ENCODE measurements at regions not wholly inside any gene's neighbourhood (a gene's known extent, or its start where the extent isn't known, plus 50 kb on each side); places are given as distances from the start of the nearest gene placed in this dataset.
A peak's percentile ranks its signal among the peaks of the same experiment; 100 is the strongest.

DNA sequence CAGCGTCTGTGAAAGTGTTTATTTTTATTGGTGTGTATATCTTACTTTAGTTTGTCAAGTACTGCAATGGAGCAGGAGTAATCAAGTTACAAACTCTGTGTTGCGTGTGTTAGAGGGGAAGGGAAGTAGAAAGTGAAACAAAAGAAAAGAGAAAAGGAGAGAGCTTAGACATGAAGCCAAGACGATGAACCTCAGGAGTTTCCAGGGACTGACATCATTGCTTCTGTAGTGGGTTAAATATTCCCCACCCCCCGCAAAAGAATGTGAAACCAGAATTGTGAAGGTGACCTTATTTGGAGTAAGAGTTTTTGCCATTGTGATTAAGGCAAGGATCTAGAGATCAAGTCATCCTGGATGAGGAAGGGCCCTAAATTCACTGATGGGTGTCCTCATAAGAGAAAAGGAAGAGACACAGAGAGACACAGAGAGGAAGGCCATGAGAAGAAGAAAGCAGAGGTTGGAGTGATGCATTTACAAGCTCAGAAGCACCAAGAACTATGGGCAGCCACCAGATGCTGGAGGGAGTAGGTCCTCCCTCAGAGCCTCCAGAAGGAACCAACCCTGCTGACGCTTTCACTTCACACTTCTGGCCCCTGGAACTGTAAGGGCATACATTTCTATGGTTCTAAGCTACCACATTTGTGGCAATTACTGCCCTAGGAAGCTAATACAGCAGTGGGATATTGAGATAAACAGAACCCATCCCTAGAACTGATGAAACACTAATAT, 173.6 kb upstream of the SFRP2 start:
- Mint-ChIP-seq H3K4me3 (no peak overlapping the region), H3K9me3 (peaks cover 3% of the 10 kb centered on the region), H3K4me1 (ENCODE audit: low read depth) (peaks cover 16% of the 10 kb centered on the region), H3K36me3 (ENCODE audit: low read depth) (no peaks in the 10 kb centered on the region), H3K27me3 (peaks cover 8% of the 10 kb centered on the region), H3K27ac (peak overlapping the region; percentile 48)
- no peak for DNase-seq

DNA sequence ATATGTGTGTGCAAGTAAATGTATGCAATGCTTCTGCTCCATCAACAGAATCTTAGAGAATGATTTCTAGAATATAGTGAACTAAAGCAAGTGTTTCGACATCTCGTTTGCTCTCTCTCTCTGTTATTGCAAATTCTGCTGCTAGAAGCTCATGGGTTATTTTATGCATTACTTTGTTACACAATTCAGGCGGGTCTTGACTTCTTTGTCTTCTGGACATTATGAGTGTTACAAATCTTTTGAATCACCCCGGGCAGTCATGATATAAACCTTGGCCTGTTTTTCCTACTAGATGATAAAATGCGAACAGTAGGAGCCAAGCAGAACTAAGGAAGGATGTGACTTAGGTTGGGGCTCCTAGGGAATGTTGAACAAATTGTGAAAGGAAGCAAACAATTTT, 166.4 kb upstream of the SFRP2 start:
- DNase-seq, result no peak
- Mint-ChIP-seq H3K27ac (no peak overlapping the region), H3K9me3 (peaks cover 3% of the 10 kb centered on the region), H3K4me1 (ENCODE audit: low read depth) (peaks cover 8% of the 10 kb centered on the region), H3K4me3 (no peak overlapping the region), H3K36me3 (ENCODE audit: low read depth) (no peaks in the 10 kb centered on the region), H3K27me3 (peaks cover 24% of the 10 kb centered on the region)

DNA sequence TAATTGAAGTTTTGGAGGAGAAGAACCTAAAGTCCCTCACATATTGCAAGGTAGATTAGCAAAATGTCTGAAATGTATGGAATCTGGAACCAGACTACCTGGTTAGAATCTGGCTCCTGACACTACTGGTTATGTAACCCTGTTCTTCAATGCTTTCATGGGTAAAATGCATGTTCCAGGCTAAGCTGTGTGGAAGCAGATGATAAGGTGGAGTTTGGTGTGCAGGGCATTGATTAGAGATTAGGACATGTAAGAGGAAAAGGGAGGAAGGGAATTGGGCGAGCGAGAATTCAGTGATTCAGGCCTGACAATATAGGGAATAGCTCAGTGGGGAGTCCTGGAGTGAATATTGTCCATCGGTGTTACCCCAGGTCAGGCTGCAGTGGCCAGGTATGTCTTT, 165.8 kb upstream of the SFRP2 start:
- Mint-ChIP-seq H3K9me3 (peaks cover 3% of the 10 kb centered on the region), H3K27me3 (peaks cover 21% of the 10 kb centered on the region), H3K4me1 (ENCODE audit: low read depth) (peaks cover 14% of the 10 kb centered on the region), H3K4me3 (no peak overlapping the region), H3K27ac (no peak overlapping the region), H3K36me3 (ENCODE audit: low read depth) (no peaks in the 10 kb centered on the region)
- DNase-seq, result no peak

DNA sequence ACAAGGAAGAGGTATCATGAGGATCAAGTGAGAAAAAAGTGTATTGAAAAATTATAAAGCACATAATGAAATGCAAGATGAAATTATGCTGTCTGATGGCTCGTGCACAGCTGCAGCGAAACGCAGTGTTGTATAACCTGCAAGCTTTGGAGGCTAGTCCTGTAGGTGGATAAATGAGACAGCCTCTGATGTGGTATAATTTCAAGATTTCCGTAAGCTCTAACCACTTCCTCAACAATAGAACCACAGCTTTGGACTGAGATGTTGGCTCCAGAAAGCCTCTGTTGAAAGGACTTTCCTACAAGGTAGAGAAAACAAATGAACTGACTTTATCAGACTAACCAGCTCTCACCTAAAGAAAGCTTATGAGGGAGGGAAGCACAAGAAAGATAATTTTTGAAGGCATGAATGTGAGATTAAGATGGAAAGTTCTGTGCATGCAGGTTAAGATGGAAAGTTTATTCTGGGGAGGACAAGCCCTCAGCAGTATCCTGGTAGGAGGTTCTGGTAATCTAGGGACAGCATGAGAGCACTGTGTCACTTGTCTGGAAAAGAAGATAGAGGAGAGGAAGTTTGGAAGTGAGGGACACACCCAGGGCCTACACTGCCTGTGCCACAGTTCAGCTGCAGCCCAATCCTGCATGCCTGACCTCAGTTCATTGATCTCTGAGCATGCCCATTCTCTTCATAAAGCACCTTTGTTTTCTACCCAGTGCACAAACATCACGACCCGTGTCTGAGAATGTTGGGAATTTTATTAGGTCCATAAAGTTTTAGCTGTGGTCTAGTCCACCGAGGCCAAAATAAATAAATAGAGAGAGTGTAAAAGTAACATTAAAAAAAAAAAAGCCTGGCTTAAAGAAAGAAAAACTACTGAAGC, 161.5 kb upstream of the SFRP2 start:
- no peak overlapping the region for H3K27ac Mint-ChIP-seq
- no peak for DNase-seq
- H3K27me3 Mint-ChIP-seq, result peaks cover 29% of the 10 kb centered on the region
- H3K36me3 Mint-ChIP-seq (ENCODE audit: low read depth), result no peaks in the 10 kb centered on the region
- peaks cover 5% of the 10 kb centered on the region for H3K9me3 Mint-ChIP-seq
- peaks cover 32% of the 10 kb centered on the region for H3K4me1 Mint-ChIP-seq (ENCODE audit: low read depth)
- peak overlapping the region; percentile 2 for H3K4me3 Mint-ChIP-seq

DNA sequence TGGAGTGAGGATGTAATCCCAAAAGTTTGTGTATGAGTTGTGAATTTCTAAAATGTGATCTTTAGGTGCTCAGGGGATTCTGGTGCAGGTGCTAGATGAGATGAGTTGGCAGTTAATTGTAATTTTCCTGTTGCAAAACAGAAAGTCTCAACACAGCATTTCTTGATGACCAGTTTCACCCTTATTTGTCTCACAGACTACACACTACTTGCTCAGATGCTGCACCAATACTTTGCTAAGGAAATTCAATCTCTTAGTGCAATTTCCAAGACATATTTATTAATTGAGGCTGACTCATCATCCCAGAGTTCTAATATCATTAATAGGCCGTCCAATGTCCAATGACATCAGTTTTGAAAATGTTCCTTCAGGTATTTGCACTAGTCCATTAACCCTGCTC, 159.2 kb upstream of the SFRP2 start:
- Mint-ChIP-seq H3K27me3 (peaks cover 22% of the 10 kb centered on the region), H3K9me3 (peaks cover 5% of the 10 kb centered on the region), H3K4me3 (no peak overlapping the region), H3K4me1 (ENCODE audit: low read depth) (peaks cover 45% of the 10 kb centered on the region), H3K27ac (no peak overlapping the region), H3K36me3 (ENCODE audit: low read depth) (no peaks in the 10 kb centered on the region)
- DNase-seq, result no peak

DNA sequence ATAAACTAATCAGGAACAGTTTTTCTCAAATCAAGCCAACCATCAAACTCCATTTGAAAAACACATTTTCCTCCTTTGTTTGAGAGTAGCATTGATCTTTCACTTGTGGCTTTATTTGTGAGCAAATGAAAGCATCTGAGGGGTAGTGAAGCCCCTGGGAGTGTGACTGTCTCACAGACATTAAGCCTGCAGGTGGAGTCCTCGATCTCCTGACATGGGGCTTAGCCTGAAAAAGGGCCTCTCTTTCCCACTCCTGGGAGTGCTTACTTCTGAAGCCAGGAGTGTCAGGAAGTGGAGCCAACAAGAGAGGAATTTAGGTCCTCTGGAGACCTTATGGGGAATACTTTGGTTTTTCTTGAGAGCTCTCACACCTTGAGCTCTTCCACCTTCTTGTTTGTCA, 158.2 kb upstream of the SFRP2 start:
- DNase-seq, result no peak
- Mint-ChIP-seq H3K9me3 (peaks cover 5% of the 10 kb centered on the region), H3K27me3 (peaks cover 20% of the 10 kb centered on the region), H3K4me1 (ENCODE audit: low read depth) (peaks cover 48% of the 10 kb centered on the region), H3K4me3 (no peak overlapping the region), H3K36me3 (ENCODE audit: low read depth) (no peaks in the 10 kb centered on the region), H3K27ac (no peak overlapping the region)

DNA sequence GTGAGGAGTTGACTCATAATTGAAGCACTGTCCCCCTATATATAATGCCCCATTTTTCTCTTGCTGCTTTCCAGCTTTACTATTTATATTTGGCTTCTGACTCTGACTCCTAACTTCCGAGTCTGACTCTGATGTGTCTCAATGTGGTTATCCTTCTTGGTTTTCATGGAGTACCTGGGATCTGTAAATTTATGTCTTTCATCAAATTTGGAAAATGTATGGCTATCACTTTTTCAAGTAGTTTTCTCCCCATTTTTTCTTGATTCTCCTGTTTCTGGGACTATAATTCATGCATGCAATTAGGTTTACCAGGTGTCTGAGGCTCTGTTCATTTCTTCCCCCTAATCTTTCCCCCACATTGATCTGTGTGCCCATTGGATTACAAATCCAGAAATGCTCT, 156.8 kb upstream of the SFRP2 start:
- Mint-ChIP-seq H3K4me1 (ENCODE audit: low read depth) (peaks cover 47% of the 10 kb centered on the region), H3K36me3 (ENCODE audit: low read depth) (no peaks in the 10 kb centered on the region), H3K4me3 (no peak overlapping the region), H3K9me3 (peaks cover 5% of the 10 kb centered on the region), H3K27ac (no peak overlapping the region), H3K27me3 (peaks cover 33% of the 10 kb centered on the region)
- DNase-seq, result no peak

DNA sequence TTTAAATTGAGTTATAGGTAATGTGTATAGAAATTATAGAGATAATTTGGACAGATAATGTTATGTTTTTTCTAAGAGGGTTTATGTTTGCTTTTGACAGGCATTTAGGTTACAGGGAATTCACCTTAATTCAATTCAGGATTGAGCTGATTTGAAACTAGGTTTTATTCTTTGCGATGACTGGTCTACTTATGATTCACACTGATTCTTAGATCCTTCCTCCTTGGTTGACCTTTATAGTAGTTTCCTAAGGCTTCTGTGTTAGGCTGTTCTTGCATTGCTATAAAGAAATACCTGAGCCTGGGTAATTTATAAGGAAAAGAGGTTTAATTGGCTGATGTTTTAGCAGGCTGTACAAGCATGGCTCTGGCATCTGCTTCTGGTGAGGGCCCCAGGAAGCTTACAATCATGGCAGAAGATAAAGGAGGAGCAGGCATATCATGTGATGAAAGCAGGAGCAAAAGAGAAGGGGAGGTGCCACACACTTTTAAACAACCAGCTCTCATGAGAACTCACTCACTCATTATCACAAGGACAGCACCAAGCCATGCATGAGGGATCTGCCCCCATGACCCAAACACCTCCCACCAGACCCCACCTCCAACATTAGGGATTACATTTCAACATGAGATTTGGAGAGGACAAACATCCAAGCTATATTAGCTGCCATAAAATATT, 155.0 kb upstream of the SFRP2 start:
- H3K4me1 Mint-ChIP-seq (ENCODE audit: low read depth), result peaks cover 30% of the 10 kb centered on the region
- H3K4me3 Mint-ChIP-seq, result no peak overlapping the region
- no peak overlapping the region for H3K27ac Mint-ChIP-seq
- no peak for DNase-seq
- peaks cover 33% of the 10 kb centered on the region for H3K27me3 Mint-ChIP-seq
- peaks cover 5% of the 10 kb centered on the region for H3K9me3 Mint-ChIP-seq
- H3K36me3 Mint-ChIP-seq (ENCODE audit: low read depth), result no peaks in the 10 kb centered on the region

DNA sequence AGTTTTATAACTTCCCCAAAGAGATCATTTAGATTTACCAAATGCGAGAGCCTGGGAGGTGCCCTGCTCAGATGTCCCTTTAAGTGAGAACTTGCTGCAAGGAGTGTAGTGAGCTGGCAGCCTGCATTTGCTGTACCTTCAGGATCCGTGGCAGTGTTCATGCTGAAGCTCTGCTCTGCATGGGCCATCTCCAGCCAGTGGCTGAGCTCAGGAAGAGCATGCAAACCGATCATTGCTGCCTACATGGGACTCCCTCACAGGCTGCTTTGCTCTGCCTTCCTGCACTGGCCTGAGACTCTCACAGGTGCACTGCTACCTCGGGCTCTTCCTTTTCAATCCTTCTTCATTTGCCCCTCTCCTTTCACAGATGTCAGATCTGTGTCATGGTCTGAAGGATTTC, 152.0 kb upstream of the SFRP2 start:
- H3K4me3 Mint-ChIP-seq, result no peak overlapping the region
- peaks cover 4% of the 10 kb centered on the region for H3K9me3 Mint-ChIP-seq
- H3K27ac Mint-ChIP-seq, result no peak overlapping the region
- H3K36me3 Mint-ChIP-seq (ENCODE audit: low read depth), result no peaks in the 10 kb centered on the region
- H3K4me1 Mint-ChIP-seq (ENCODE audit: low read depth), result peaks cover 23% of the 10 kb centered on the region
- no peak for DNase-seq
- H3K27me3 Mint-ChIP-seq, result peaks cover 21% of the 10 kb centered on the region

DNA sequence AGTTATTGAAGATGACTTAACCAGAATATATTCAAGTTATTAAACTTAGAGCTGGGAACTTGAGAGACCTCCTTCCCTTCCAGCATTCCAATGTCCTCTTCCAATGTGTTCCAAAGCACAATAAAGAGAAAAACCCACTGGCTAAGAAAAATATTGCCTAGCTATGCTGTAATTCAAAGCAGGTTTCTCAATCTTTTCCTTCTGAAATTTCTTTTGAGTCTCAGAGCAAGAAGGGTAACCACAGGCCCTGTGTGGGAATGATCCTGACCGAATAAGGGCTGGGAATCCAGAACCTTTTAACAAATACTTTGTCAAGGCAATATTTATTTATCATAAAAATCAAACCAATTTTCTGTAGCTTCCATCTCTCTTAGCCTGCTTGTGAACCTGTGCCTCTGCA, 150.7 kb upstream of the SFRP2 start:
- no peak overlapping the region for H3K4me3 Mint-ChIP-seq
- no peak for DNase-seq
- H3K36me3 Mint-ChIP-seq (ENCODE audit: low read depth), result no peaks in the 10 kb centered on the region
- H3K9me3 Mint-ChIP-seq, result no peaks in the 10 kb centered on the region
- peaks cover 23% of the 10 kb centered on the region for H3K4me1 Mint-ChIP-seq (ENCODE audit: low read depth)
- no peak overlapping the region for H3K27ac Mint-ChIP-seq
- peaks cover 30% of the 10 kb centered on the region for H3K27me3 Mint-ChIP-seq

DNA sequence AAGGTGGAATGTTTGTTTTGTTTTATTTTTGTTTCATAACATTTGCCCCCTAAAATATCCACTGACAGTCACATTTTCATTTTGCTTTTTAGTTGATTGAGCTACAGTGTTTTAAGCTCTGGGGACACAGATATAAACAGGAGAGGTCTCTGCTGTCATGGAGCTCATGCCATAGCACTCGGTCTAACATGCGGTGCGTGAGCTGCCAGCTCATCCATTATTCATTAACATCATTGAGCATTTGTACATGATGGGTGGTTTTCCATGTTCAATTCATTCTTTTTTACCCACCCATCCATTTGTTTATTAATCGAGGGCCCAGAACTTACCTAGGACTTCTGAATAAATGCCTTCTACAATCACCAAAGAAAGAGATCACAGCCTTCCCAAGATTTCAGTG, 150.1 kb upstream of the SFRP2 start:
- H3K36me3 Mint-ChIP-seq (ENCODE audit: low read depth), result no peaks in the 10 kb centered on the region
- DNase-seq, result no peak
- H3K9me3 Mint-ChIP-seq, result no peaks in the 10 kb centered on the region
- H3K4me1 Mint-ChIP-seq (ENCODE audit: low read depth), result peaks cover 19% of the 10 kb centered on the region
- no peak overlapping the region for H3K27ac Mint-ChIP-seq
- no peak overlapping the region for H3K4me3 Mint-ChIP-seq
- peaks cover 33% of the 10 kb centered on the region for H3K27me3 Mint-ChIP-seq

DNA sequence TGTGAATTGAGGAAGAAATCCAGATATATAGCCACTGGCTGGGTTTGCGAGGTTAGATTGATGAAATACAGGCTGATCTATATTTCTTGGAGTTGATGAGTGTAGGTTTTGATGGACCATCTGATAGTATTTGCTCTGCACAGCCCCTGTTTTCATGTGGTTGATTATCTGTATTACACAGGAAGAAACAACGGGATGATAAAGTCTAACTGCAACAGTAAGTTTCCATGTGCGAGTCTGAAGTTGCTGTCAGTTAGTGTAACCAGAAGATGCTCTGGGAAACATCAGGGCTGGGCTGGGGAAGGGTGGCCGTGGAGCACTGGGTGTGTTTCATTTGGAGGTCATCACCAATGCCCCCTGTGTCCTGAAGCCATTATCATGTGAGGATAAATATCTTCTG, 148.4 kb upstream of the SFRP2 start:
- H3K9me3 Mint-ChIP-seq, result no peaks in the 10 kb centered on the region

DNA sequence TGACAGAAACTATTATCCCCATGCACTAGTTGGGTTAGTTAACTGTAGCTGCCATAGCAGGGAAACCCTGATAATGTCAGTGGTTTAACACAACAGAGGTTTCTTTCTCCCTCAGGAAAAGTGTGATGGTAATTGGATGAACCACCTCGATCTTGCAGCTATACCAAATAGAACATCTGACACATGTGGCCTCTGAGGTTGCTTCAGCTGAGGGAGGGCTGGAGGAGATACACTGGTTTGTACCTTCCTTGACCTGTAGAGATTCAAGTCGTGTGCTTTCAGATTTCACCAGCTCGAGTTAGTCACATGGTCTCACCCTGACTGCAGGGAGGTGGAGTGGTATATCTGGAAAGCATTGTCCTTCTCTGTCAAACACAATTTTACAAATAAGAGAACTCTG, 147.2 kb upstream of the SFRP2 start:
- H3K27me3 Mint-ChIP-seq, result peaks cover 40% of the 10 kb centered on the region

More for the DNA sequence above, 148.4 kb upstream of the SFRP2 start:
- H3K4me3 Mint-ChIP-seq, result no peak overlapping the region
- H3K4me1 Mint-ChIP-seq (ENCODE audit: low read depth), result peaks cover 8% of the 10 kb centered on the region
- no peaks in the 10 kb centered on the region for H3K36me3 Mint-ChIP-seq (ENCODE audit: low read depth)
- H3K27ac Mint-ChIP-seq, result no peak overlapping the region
- H3K27me3 Mint-ChIP-seq, result peaks cover 45% of the 10 kb centered on the region
- no peak for DNase-seq

DNA sequence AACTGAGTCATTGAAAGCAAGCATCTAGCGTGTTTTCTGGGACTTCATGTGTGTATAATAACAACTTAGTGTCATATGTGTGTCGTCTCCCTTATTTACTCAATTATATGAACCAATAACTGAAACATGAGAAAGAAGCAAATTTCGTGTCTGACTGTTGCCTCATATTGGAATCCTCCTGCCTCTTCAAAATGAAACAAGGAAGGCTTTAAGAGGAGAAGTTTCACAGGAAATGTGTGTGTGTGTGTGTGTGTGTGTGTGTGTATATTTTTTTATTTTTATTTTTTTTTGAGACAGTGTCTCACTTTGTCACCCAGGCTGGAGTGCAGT, 145.8 kb upstream of the SFRP2 start:
- H3K9me3 Mint-ChIP-seq, result no peaks in the 10 kb centered on the region
- H3K4me1 Mint-ChIP-seq (ENCODE audit: low read depth), result peaks cover 4% of the 10 kb centered on the region
- no peaks in the 10 kb centered on the region for H3K36me3 Mint-ChIP-seq (ENCODE audit: low read depth)
- H3K27me3 Mint-ChIP-seq, result peaks cover 45% of the 10 kb centered on the region
- H3K27ac Mint-ChIP-seq, result no peak overlapping the region
- DNase-seq, result no peak
- no peak overlapping the region for H3K4me3 Mint-ChIP-seq

More for the DNA sequence above, 147.2 kb upstream of the SFRP2 start:
- Mint-ChIP-seq H3K27ac (no peak overlapping the region), H3K4me1 (ENCODE audit: low read depth) (peaks cover 4% of the 10 kb centered on the region), H3K4me3 (no peak overlapping the region), H3K36me3 (ENCODE audit: low read depth) (no peaks in the 10 kb centered on the region), H3K9me3 (no peaks in the 10 kb centered on the region)
- no peak for DNase-seq

Measured in activated T-cell treated with anti-CD3 and anti-CD28 coated beads, Interleukin-2, amount 50 U/mL, for 24 hours (primary cell).